Activated naive CD4-positive, alpha-beta T cell treated with anti-CD3 and anti-CD28 coated beads, Interleukin-2, amount 10 ng/mL, durations not matched to agents 7 days and 5 days (primary cell): ENCODE measurements at regions not wholly inside any gene's neighbourhood (a gene's known extent, or its start where the extent isn't known, plus 50 kb on each side); places are given as distances from the start of the nearest gene placed in this dataset.
"Not testable (repeated sequence)": the region's sequence is repeated elsewhere in the genome, so short reads cannot be mapped to it uniquely, and the experiment has no call there.

Experiments used
- CTCF ChIA-PET: fragments of 350-600 bp; sonication (Branson Sonifier 250); formaldehyde crosslinking; loops from one replicate; lab custom pipeline; 2021; ENCODE audit warnings: antibody characterized with exemption; lab: Charles Lee
- DNase-seq: peaks from one replicate; pipeline ENCODE4 v3.0.0-alpha.2; 2020
- H3K27ac Mint-ChIP-seq: one replicate; pipeline ENCODE4 v1.8.0; 2021; ENCODE audit warnings: mild to moderate bottlenecking, moderate library complexity, mixed read lengths
- H3K27me3 Mint-ChIP-seq: one replicate; pipeline ENCODE4 v1.8.0; 2021; ENCODE audit warnings: mild to moderate bottlenecking, mixed read lengths
- H3K36me3 Mint-ChIP-seq: one replicate; pipeline ENCODE4 v1.8.0; 2021; ENCODE audit warnings: mixed read lengths
- H3K4me1 Mint-ChIP-seq: one replicate; pipeline ENCODE4 v1.8.0; 2021; ENCODE audit warnings: mixed read lengths
- H3K4me3 Mint-ChIP-seq: one replicate; pipeline ENCODE4 v1.8.0; 2021; ENCODE audit warnings: mild to moderate bottlenecking, moderate library complexity, mixed read lengths
- H3K9me3 Mint-ChIP-seq: one replicate; pipeline ENCODE4 v1.8.0; 2021; ENCODE audit warnings: mixed read lengths

- not testable (repeated sequence) for DNase-seq, H3K4me1 Mint-ChIP-seq, H3K4me3 Mint-ChIP-seq, H3K36me3 Mint-ChIP-seq, H3K27ac Mint-ChIP-seq, H3K9me3 Mint-ChIP-seq
- CTCF ChIA-PET = interaction anchor here (1.7 kb wide), 1 partner anchor 20 kb away, joined by 4 read pairs; no protein-coding TSS in a partner anchor
- peaks cover 13% of the 10 kb centered on the region for H3K27me3 Mint-ChIP-seq
Observed at GRCh38 chr11:13218685-13219084, 58.9 kb upstream of the BMAL1 start.

- no peaks in the 10 kb centered on the region for H3K4me1 Mint-ChIP-seq
- H3K27ac Mint-ChIP-seq = no peak overlapping the region
- CTCF ChIA-PET = no interaction called here
- DNase-seq = no peak
- no peaks in the 10 kb centered on the region for H3K9me3 Mint-ChIP-seq
- peaks cover 13% of the 10 kb centered on the region for H3K27me3 Mint-ChIP-seq
- H3K4me3 Mint-ChIP-seq = no peak overlapping the region
- no peaks in the 10 kb centered on the region for H3K36me3 Mint-ChIP-seq
Observed at GRCh38 chr11:13220148-13220547, 57.4 kb upstream of the BMAL1 start.

DNA sequence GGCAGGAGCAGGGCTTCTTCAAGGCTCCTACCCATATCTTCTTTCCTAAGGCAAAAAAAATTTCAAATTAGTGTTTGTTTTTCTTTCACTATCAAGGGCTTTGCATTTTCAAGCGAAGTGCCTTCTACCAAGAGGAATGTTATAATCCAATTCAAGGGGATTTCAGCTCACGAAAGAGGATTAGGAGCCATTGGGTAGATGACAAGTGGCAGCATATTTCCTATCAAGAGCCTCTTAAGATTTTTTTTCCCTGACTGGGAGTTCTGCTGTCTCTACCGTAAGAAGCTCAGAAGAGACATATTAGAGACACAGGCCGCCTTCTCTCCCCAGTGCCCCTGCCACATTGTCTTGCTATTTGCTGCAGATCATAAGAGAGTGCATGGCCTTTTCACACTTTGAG is 55.9 kb upstream of the BMAL1 start:
- Mint-ChIP-seq H3K27me3 (peaks cover 7% of the 10 kb centered on the region), H3K4me3 (no peak overlapping the region), H3K27ac (no peak overlapping the region), H3K36me3 (no peaks in the 10 kb centered on the region), H3K4me1 (no peaks in the 10 kb centered on the region), H3K9me3 (no peaks in the 10 kb centered on the region)
- no peak for DNase-seq
- CTCF ChIA-PET = no interaction called here

- peaks cover 7% of the 10 kb centered on the region for H3K27me3 Mint-ChIP-seq
- H3K27ac Mint-ChIP-seq = no peak overlapping the region
- no peak overlapping the region for H3K4me3 Mint-ChIP-seq
- H3K36me3 Mint-ChIP-seq = no peaks in the 10 kb centered on the region
- DNase-seq = no peak
- H3K4me1 Mint-ChIP-seq = no peaks in the 10 kb centered on the region
- CTCF ChIA-PET = no interaction called here
- no peaks in the 10 kb centered on the region for H3K9me3 Mint-ChIP-seq
Observed at GRCh38 chr11:13222285-13222684, 55.3 kb upstream of the BMAL1 start.

GRCh38 chr11:13223112-13223511 is 54.5 kb upstream of the BMAL1 start:
- no peaks in the 10 kb centered on the region for H3K9me3 Mint-ChIP-seq
- H3K36me3 Mint-ChIP-seq = no peaks in the 10 kb centered on the region
- CTCF ChIA-PET = interaction anchor here (0.7 to 1.0 kb wide), 3 partner anchors 14 to 111 kb away, joined by 3 read pairs; no protein-coding TSS in a partner anchor
- H3K27me3 Mint-ChIP-seq = peaks cover 7% of the 10 kb centered on the region
- no peak overlapping the region for H3K4me3 Mint-ChIP-seq
- no peak overlapping the region for H3K27ac Mint-ChIP-seq
- DNase-seq = no peak
- no peaks in the 10 kb centered on the region for H3K4me1 Mint-ChIP-seq

DNA sequence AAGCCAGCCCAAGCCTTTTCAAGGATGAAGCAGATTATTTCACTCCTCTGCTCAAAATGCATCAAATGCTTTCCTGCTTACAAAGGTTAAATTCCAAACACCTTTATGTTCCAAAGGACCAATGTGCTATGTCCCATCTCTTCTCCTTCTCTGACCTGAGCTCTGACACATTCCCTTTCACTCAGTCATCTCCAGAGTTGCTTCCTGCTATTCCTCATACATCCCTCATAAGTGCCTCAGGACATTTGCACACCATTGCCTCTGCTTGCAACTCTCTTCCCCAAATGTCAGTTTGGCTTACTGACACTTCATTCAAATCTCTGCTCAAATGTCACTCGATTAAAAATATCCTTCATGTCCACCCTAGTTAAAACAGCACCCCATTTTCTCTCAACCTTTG is 53.3 kb upstream of the BMAL1 start:
- H3K9me3 Mint-ChIP-seq = no peaks in the 10 kb centered on the region
- no peak overlapping the region for H3K27ac Mint-ChIP-seq
- H3K4me3 Mint-ChIP-seq = no peak overlapping the region
- DNase-seq = no peak
- no peaks in the 10 kb centered on the region for H3K4me1 Mint-ChIP-seq
- no peaks in the 10 kb centered on the region for H3K36me3 Mint-ChIP-seq
- CTCF ChIA-PET = interaction anchor here (1.3 kb wide), 1 partner anchor 161 kb away, joined by 3 read pairs; no protein-coding TSS in a partner anchor
- peaks cover 9% of the 10 kb centered on the region for H3K27me3 Mint-ChIP-seq

GRCh38 chr11:13225038-13226001 is 52.3 kb upstream of the BMAL1 start:
- Mint-ChIP-seq H3K9me3 (no peaks in the 10 kb centered on the region), H3K27ac (no peak overlapping the region), H3K4me3 (no peak overlapping the region), H3K27me3 (peaks cover 4% of the 10 kb centered on the region), H3K36me3 (no peaks in the 10 kb centered on the region), H3K4me1 (no peaks in the 10 kb centered on the region)
- DNase-seq = no peak
- CTCF ChIA-PET = interaction anchor here (1.3 kb wide), 1 partner anchor 13 kb away, joined by 4 read pairs; no protein-coding TSS in a partner anchor

DNA sequence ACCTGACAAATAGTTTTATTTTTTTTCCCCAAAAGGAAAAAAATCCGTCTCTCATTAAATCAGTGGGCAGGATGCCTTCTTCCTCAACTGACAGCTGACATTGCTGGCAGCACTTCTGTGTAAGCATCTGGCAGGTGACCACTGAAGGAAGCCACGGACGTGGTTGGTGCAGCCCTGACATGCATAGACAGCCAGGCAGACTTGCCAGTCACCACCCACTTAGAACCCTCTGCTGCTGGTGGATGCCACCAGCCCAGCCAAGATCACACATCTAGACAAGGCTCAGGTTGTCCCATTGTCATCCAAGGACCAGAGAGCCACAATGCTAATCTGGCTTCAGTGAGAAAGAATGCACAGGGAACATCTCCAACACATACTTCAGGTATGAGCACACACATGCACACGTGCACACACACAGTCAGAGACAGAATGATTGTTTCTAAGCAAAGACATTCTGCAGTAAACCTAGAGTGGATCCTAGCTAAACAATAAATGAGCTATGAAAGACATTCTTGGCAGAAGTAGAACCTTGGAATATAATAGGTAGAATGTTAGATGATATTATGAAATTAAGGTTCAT is 49.8 kb upstream of the BMAL1 start:
- no peaks in the 10 kb centered on the region for H3K9me3 Mint-ChIP-seq
- no peak overlapping the region for H3K27ac Mint-ChIP-seq
- H3K36me3 Mint-ChIP-seq = no peaks in the 10 kb centered on the region
- no peak for DNase-seq
- H3K4me1 Mint-ChIP-seq = no peaks in the 10 kb centered on the region
- CTCF ChIA-PET = no interaction called here
- H3K4me3 Mint-ChIP-seq = no peak overlapping the region
- H3K27me3 Mint-ChIP-seq = peaks cover 8% of the 10 kb centered on the region
